Small intestine (tissue), 7 donors: ENCODE measurements at regions not wholly inside any gene's neighbourhood (a gene's known extent, or its start where the extent isn't known, plus 50 kb on each side); places are given as distances from the start of the nearest gene placed in this dataset.

ENCODE experiments used
- DNase-seq, 2 donors: peaks; one replicate each; pipeline versions ENCODE4 v3.0.0 to v3.0.0-alpha.2; 2013
- FAIRE-seq: peaks from 2 replicates; lab custom pipeline; 2012; peaks lifted over from hg19 to GRCh38; lab: Jason Lieb, UNC
- H3K27ac ChIP-seq, 3 donors: one replicate each; pipeline ENCODE4 v1.5.1; 2013; ENCODE audit warnings: low read length in 2 of 3, mild to moderate bottlenecking in 2 of 3, control low read depth in 1 of 3, inconsistent platforms in 1 of 3, low read depth in 1 of 3, moderate library complexity in 1 of 3
- H3K27me3 ChIP-seq, 3 donors: one replicate each; pipeline ENCODE4 v1.6.1; 2013; ENCODE audit warnings: low read length in 3 of 3, inconsistent platforms in 1 of 3; ENCODE audit not compliant: control insufficient read depth in 3 of 3, insufficient read depth in 3 of 3
- H3K36me3 ChIP-seq, 3 donors: one replicate each; pipeline ENCODE4 v1.6.1; 2013; ENCODE audit warnings: low read length in 3 of 3, inconsistent platforms in 1 of 3, low read depth in 1 of 3, mild to moderate bottlenecking in 1 of 3, moderate library complexity in 1 of 3; ENCODE audit not compliant: control insufficient read depth in 3 of 3, insufficient read depth in 2 of 3
- H3K4me1 ChIP-seq, 3 donors: one replicate each; pipeline ENCODE4 v1.6.1; 2013; ENCODE audit warnings: low read length in 2 of 3, inconsistent platforms in 1 of 3, low read depth in 1 of 3, mild to moderate bottlenecking in 1 of 3, moderate library complexity in 1 of 3; ENCODE audit not compliant: control insufficient read depth in 3 of 3, insufficient read depth in 2 of 3
- H3K4me3 ChIP-seq, 3 donors: one replicate each; pipeline ENCODE4 v1.5.1; 2013; ENCODE audit warnings: low read length in 3 of 3, control low read depth in 1 of 3, inconsistent platforms in 1 of 3, low read depth in 1 of 3, mild to moderate bottlenecking in 1 of 3, moderate library complexity in 1 of 3
- H3K9me3 ChIP-seq, 2 donors: one replicate each; pipeline ENCODE4 v1.6.1; 2013; ENCODE audit warnings: low read depth in 1 of 2, low read length in 1 of 2; ENCODE audit not compliant: control insufficient read depth in 2 of 2, insufficient read depth in 1 of 2
- WGBS, 3 donors: extraction: QIAGEN DNeasy Blood & Tissue Kit; methylation state at CpG; one replicate each; pipeline ENCODE4 v1.1.7; 2013; 5-methylcytosine and 5-hydroxymethylcytosine counted together
- donor health status: healthy with polysubstance abuse.
- donor health status: control.
- donor health status: control.
- donor health status: Bipolar disorder and iron deficiency.
- donor health status: healthy.

GRCh38 chr13:112133499-112134390, 66.8 kb downstream of the SOX1 start:
- peak in 1 of 2 donors; percentile 27 for DNase-seq
- no peaks in the 10 kb centered on the region for H3K36me3 ChIP-seq
- FAIRE-seq = no peak
- H3K27me3 ChIP-seq = peaks cover 0 to 4% (median 0%) of the 10 kb centered on the region in 3 donors
- H3K27ac ChIP-seq = no peak overlapping the region
- no peak overlapping the region for H3K4me3 ChIP-seq
- no peaks in the 10 kb centered on the region for H3K9me3 ChIP-seq
- WGBS, 3 donors = 23 to 44% (median 42%) methylated on average over 26 of the region's 26 CpGs
- H3K4me1 ChIP-seq = no peaks in the 10 kb centered on the region

GRCh38 chr13:112134391-112135075, 67.6 kb downstream of the SOX1 start:
- Histone ChIP-seq H3K4me3 (no peak overlapping the region), H3K9me3 (no peaks in the 10 kb centered on the region), H3K36me3 (no peaks in the 10 kb centered on the region), H3K27ac (no peak overlapping the region), H3K27me3 (peaks cover 0 to 4% (median 0%) of the 10 kb centered on the region in 3 donors), H3K4me1 (no peaks in the 10 kb centered on the region)
- DNase-seq (no peak), FAIRE-seq (no peak)
- WGBS, 3 donors = 73 to 84% (median 80%) methylated on average over 17 of the region's 17 CpGs

- no peak for DNase-seq
- H3K9me3 ChIP-seq = no peaks in the 10 kb centered on the region
- no peaks in the 10 kb centered on the region for H3K4me1 ChIP-seq
- WGBS, 3 donors = 76 to 86% (median 80%) methylated on average over 7 of the region's 7 CpGs
- peaks cover 0 to 4% (median 0%) of the 10 kb centered on the region in 3 donors for H3K27me3 ChIP-seq
- FAIRE-seq = no peak
- no peak overlapping the region for H3K4me3 ChIP-seq
- no peak overlapping the region for H3K27ac ChIP-seq
- no peaks in the 10 kb centered on the region for H3K36me3 ChIP-seq
Observed at GRCh38 chr13:112136095-112136494, 69.1 kb downstream of the SOX1 start.

GRCh38 chr13:112137144-112137543, 70.2 kb downstream of the SOX1 start:
- FAIRE-seq (no peak), DNase-seq (no peak)
- 26 to 64% (median 45%) methylated on average over 6 of the region's 6 CpGs for WGBS, 3 donors
- peaks cover 0 to 4% (median 0%) of the 10 kb centered on the region in 3 donors for H3K27me3 ChIP-seq
- H3K4me3 ChIP-seq = no peak overlapping the region
- H3K9me3 ChIP-seq = no peaks in the 10 kb centered on the region
- no peaks in the 10 kb centered on the region for H3K4me1 ChIP-seq
- no peak overlapping the region for H3K27ac ChIP-seq
- no peaks in the 10 kb centered on the region for H3K36me3 ChIP-seq

GRCh38 chr13:112140366-112140765, 73.4 kb downstream of the SOX1 start:
- no peak for FAIRE-seq
- WGBS, 3 donors = 69 to 81% (median 71%) methylated on average over 7 of the region's 7 CpGs
- no peak for DNase-seq

GRCh38 chr13:112141643-112142400, 74.9 kb downstream of the SOX1 start:
- FAIRE-seq = no peak
- no peak for DNase-seq
- Histone ChIP-seq H3K4me1 (no peaks in the 10 kb centered on the region), H3K4me3 (no peak overlapping the region), H3K27me3 (no peaks in the 10 kb centered on the region), H3K27ac (no peak overlapping the region), H3K9me3 (no peaks in the 10 kb centered on the region), H3K36me3 (no peaks in the 10 kb centered on the region)
- WGBS, 3 donors = 66 to 78% (median 67%) methylated on average over 11 of the region's 11 CpGs

More at GRCh38 chr13:112140366-112140765, 73.4 kb downstream of the SOX1 start:
- Histone ChIP-seq H3K9me3 (no peaks in the 10 kb centered on the region), H3K4me3 (no peak overlapping the region), H3K4me1 (no peaks in the 10 kb centered on the region), H3K27ac (no peak overlapping the region), H3K36me3 (no peaks in the 10 kb centered on the region), H3K27me3 (no peaks in the 10 kb centered on the region)

- DNase-seq = no peak
- Histone ChIP-seq H3K36me3 (no peaks in the 10 kb centered on the region), H3K27me3 (no peaks in the 10 kb centered on the region), H3K27ac (no peak overlapping the region), H3K4me1 (no peaks in the 10 kb centered on the region), H3K9me3 (no peaks in the 10 kb centered on the region), H3K4me3 (no peak overlapping the region)
- FAIRE-seq = no peak
- WGBS, 3 donors = 79 to 88% (median 83%) methylated on average over 13 of the region's 13 CpGs
Observed at GRCh38 chr13:112142401-112142930, 75.5 kb downstream of the SOX1 start.
